Thyroid gland (tissue), 4 donors: ENCODE measurements at regions not wholly inside any gene's neighbourhood (a gene's known extent, or its start where the extent isn't known, plus 50 kb on each side); places are given as distances from the start of the nearest gene placed in this dataset.

Experiments
- CTCF ChIP-seq, 6 experiments: fragments of 200-600 bp in 3 of 6; fragments of 450-650 bp in 3 of 6; sonication (generic) in 3 of 6; IDR thresholded peaks; one replicate each; pipeline ENCODE4 v1.5.1; 2016 to 2019; ENCODE audit warnings: antibody characterized with exemption in 6 of 6, mild to moderate bottlenecking in 2 of 6, inconsistent platforms in 1 of 6, moderate library complexity in 1 of 6
- POLR2A ChIP-seq, 2 donors: fragments of 450-650 bp; IDR thresholded peaks; one replicate each; pipeline ENCODE4 v1.6.1; 2017; ENCODE audit warnings: antibody characterized with exemption in 2 of 2, mild to moderate bottlenecking in 2 of 2, moderate library complexity in 1 of 2

- TF ChIP-seq CTCF (IDR thresholded peaks at IDR 0.05): no peak
- no peak for TF ChIP-seq POLR2A (IDR thresholded peaks at IDR 0.05)
Observed at GRCh38 chr9:119033596-119033995, 335.6 kb downstream of the BRINP1 start.
